ENCODE measurements at regions not wholly inside any gene's neighbourhood (a gene's known extent, or its start where the extent isn't known, plus 50 kb on each side); places are given as distances from the start of the nearest gene placed in this dataset.

DNA sequence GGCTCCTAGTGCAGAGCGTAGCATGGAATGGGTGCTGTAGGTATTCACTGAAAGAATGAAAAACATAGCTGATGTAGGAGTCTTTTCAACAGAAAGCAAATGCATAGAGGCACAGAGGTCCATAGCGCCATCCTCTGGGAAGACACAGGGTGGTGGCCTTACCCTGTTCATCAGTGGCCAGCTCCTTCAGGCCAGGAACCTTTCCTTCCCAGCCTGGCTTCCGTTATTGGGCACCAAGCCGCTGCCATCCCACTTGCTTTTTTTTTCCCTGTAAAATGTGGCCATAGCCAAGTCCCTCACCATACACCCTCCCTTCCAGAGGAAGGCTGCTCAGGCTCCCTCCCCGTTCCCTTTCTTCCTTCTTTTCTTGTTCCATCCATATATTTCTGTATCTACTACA lies 118.1 kb downstream of the ZNF621 start:
- H3K9me3 ChIP-seq (ENCODE audit: insufficient read depth, low read length, severe bottlenecking) = no peaks in the 10 kb centered on the region
- H3K27me3 ChIP-seq (ENCODE audit: insufficient read depth, low read length, poor library complexity) = no peaks in the 10 kb centered on the region
- DNase-seq = no peak
- no peak for ATAC-seq (ENCODE audit: insufficient read depth, low read depth)
- no peak overlapping the region for H2AFZ ChIP-seq (ENCODE audit: low read depth, low read length)
- no peaks in the 10 kb centered on the region for H3K36me3 ChIP-seq (ENCODE audit: insufficient read depth, low read length)
- no peaks in the 10 kb centered on the region for H4K20me1 ChIP-seq (ENCODE audit: insufficient read depth, low read length)
- no peak overlapping the region for H3K4me3 ChIP-seq (ENCODE audit: low read depth in 1 of 2, low read length in 2 of 2)
- H3K4me1 ChIP-seq (ENCODE audit: insufficient read depth, low read length) = no peaks in the 10 kb centered on the region
- no peak overlapping the region for H3K4me2 ChIP-seq (ENCODE audit: insufficient read depth, low read length)
- TF ChIP-seq EZH2 (IDR thresholded peaks at IDR 0.05; ENCODE audit: borderline replicate concordance, low read depth, low read length, severe bottlenecking) = no peak
- TF ChIP-seq, protein P1, sequence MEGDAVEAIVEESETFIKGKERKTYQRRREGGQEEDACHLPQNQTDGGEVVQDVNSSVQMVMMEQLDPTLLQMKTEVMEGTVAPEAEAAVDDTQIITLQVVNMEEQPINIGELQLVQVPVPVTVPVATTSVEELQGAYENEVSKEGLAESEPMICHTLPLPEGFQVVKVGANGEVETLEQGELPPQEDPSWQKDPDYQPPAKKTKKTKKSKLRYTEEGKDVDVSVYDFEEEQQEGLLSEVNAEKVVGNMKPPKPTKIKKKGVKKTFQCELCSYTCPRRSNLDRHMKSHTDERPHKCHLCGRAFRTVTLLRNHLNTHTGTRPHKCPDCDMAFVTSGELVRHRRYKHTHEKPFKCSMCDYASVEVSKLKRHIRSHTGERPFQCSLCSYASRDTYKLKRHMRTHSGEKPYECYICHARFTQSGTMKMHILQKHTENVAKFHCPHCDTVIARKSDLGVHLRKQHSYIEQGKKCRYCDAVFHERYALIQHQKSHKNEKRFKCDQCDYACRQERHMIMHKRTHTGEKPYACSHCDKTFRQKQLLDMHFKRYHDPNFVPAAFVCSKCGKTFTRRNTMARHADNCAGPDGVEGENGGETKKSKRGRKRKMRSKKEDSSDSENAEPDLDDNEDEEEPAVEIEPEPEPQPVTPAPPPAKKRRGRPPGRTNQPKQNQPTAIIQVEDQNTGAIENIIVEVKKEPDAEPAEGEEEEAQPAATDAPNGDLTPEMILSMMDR (IDR thresholded peaks at IDR 0.05; ENCODE audit: borderline replicate concordance, extremely low read depth, low read length, poor library complexity, severe bottlenecking) = no peak
- no peak overlapping the region for H3K27ac ChIP-seq (ENCODE audit: low read length)
- H3K79me2 ChIP-seq (ENCODE audit: insufficient read depth, low read length) = no peaks in the 10 kb centered on the region
- no peak overlapping the region for H3K9ac ChIP-seq (ENCODE audit: low read depth, low read length)

DNA sequence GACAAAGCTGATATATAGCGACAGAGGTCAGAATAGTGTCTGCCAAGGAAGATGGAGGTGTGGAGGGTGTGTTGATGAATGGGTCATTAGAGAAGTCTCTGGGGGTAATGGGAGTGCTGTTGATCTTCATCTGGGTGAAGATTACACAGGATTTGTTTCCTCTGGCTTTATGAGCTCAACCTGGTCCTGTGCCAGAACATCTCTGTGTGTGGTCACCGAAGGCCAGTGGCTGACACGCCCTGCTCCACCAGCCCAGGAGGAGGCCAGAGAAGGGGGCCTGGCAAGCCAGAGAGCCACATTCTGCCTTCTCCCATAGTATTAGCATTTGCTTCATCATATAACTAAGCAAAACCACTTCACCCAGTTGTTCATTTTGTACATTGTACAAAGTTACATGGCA lies 121.1 kb downstream of the ZNF621 start:
- ATAC-seq (ENCODE audit: insufficient read depth, low read depth) = no peak
- DNase-seq = no peak
- Histone ChIP-seq H3K9me3 (ENCODE audit: insufficient read depth, low read length, severe bottlenecking) (no peaks in the 10 kb centered on the region), H3K36me3 (ENCODE audit: insufficient read depth, low read length) (no peaks in the 10 kb centered on the region), H3K79me2 (ENCODE audit: insufficient read depth, low read length) (no peaks in the 10 kb centered on the region), H4K20me1 (ENCODE audit: insufficient read depth, low read length) (no peaks in the 10 kb centered on the region), H3K4me3 (ENCODE audit: low read depth in 1 of 2, low read length in 2 of 2) (no peak overlapping the region), H3K27me3 (ENCODE audit: insufficient read depth, low read length, poor library complexity) (no peaks in the 10 kb centered on the region), H2AFZ (ENCODE audit: low read depth, low read length) (no peak overlapping the region), H3K4me1 (ENCODE audit: insufficient read depth, low read length) (no peaks in the 10 kb centered on the region), H3K9ac (ENCODE audit: low read depth, low read length) (no peak overlapping the region), H3K4me2 (ENCODE audit: insufficient read depth, low read length) (no peak overlapping the region), H3K27ac (ENCODE audit: low read length) (no peak overlapping the region)
- no peak for TF ChIP-seq EZH2 (IDR thresholded peaks at IDR 0.05; ENCODE audit: borderline replicate concordance, low read depth, low read length, severe bottlenecking)
- TF ChIP-seq, protein P1 (IDR thresholded peaks at IDR 0.05; ENCODE audit: borderline replicate concordance, extremely low read depth, low read length, poor library complexity, severe bottlenecking) = no peak

DNA sequence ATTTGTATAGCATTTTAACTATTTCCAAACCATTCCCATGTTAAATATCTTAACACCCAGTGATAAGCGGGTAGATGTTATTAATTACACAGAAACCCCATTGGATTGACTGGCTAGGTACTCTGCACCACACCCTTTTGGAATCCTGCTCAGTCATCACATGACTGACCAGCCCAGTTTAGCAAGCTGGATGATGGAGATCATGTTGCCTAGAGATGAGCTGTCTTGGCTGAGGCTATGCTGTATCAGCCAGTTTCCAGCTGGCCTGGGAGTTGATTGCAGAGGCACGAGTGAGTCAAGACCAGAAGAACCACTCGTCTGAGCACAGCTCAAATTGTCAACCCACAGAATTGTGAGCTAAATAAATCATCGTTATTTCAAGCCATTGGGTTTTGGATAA lies 124.6 kb downstream of the ZNF621 start:
- ATAC-seq (ENCODE audit: insufficient read depth, low read depth) (no peak), DNase-seq (no peak)
- no peak overlapping the region for H3K4me3 ChIP-seq (ENCODE audit: low read depth in 1 of 2, low read length in 2 of 2)
- H3K9me3 ChIP-seq (ENCODE audit: insufficient read depth, low read length, severe bottlenecking) = no peaks in the 10 kb centered on the region
- peaks cover 2% of the 10 kb centered on the region for H3K27me3 ChIP-seq (ENCODE audit: insufficient read depth, low read length, poor library complexity)
- no peaks in the 10 kb centered on the region for H3K79me2 ChIP-seq (ENCODE audit: insufficient read depth, low read length)
- no peak overlapping the region for H3K27ac ChIP-seq (ENCODE audit: low read length)
- TF ChIP-seq, protein P1 (IDR thresholded peaks at IDR 0.05; ENCODE audit: borderline replicate concordance, extremely low read depth, low read length, poor library complexity, severe bottlenecking) = no peak
- no peak for TF ChIP-seq EZH2 (IDR thresholded peaks at IDR 0.05; ENCODE audit: borderline replicate concordance, low read depth, low read length, severe bottlenecking)
- no peak overlapping the region for H2AFZ ChIP-seq (ENCODE audit: low read depth, low read length)
- H3K4me2 ChIP-seq (ENCODE audit: insufficient read depth, low read length) = no peak overlapping the region
- no peaks in the 10 kb centered on the region for H4K20me1 ChIP-seq (ENCODE audit: insufficient read depth, low read length)
- H3K9ac ChIP-seq (ENCODE audit: low read depth, low read length) = no peak overlapping the region
- H3K36me3 ChIP-seq (ENCODE audit: insufficient read depth, low read length) = no peaks in the 10 kb centered on the region
- H3K4me1 ChIP-seq (ENCODE audit: insufficient read depth, low read length) = no peaks in the 10 kb centered on the region

DNA sequence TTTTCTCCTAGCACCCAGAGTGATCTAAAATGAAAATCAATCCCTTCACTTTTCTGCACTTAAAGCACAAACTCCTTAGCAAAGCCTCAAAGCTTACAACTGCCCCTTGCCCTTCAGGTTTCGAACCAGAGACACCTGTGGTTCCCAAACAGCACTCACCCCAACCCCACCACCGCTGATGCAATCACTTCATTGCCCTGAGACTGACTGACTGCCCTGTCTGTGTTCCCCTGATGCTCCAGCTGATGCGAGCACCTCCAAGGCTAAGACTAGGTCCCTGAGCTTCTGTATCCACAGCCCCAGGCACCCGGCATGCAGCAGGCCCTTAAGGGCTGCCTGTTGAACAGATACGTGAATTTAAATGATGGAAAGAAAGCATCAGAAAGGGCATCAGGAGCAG lies 127.3 kb downstream of the ZNF621 start:
- no peak overlapping the region for H3K4me2 ChIP-seq (ENCODE audit: insufficient read depth, low read length)
- H3K27ac ChIP-seq (ENCODE audit: low read length) = no peak overlapping the region
- no peaks in the 10 kb centered on the region for H4K20me1 ChIP-seq (ENCODE audit: insufficient read depth, low read length)
- no peak overlapping the region for H3K4me3 ChIP-seq (ENCODE audit: low read depth in 1 of 2, low read length in 2 of 2)
- no peaks in the 10 kb centered on the region for H3K9me3 ChIP-seq (ENCODE audit: insufficient read depth, low read length, severe bottlenecking)
- H3K9ac ChIP-seq (ENCODE audit: low read depth, low read length) = no peak overlapping the region
- no peak for DNase-seq
- no peaks in the 10 kb centered on the region for H3K36me3 ChIP-seq (ENCODE audit: insufficient read depth, low read length)
- no peak overlapping the region for H2AFZ ChIP-seq (ENCODE audit: low read depth, low read length)
- no peaks in the 10 kb centered on the region for H3K79me2 ChIP-seq (ENCODE audit: insufficient read depth, low read length)
- no peaks in the 10 kb centered on the region for H3K4me1 ChIP-seq (ENCODE audit: insufficient read depth, low read length)
- no peak for ATAC-seq (ENCODE audit: insufficient read depth, low read depth)
- TF ChIP-seq, protein P1 (IDR thresholded peaks at IDR 0.05; ENCODE audit: borderline replicate concordance, extremely low read depth, low read length, poor library complexity, severe bottlenecking) = no peak
- TF ChIP-seq EZH2 (IDR thresholded peaks at IDR 0.05; ENCODE audit: borderline replicate concordance, low read depth, low read length, severe bottlenecking) = no peak
- peaks cover 2% of the 10 kb centered on the region for H3K27me3 ChIP-seq (ENCODE audit: insufficient read depth, low read length, poor library complexity)

All from DND-41 (cell line).